ENCODE measurements at regions not wholly inside any gene's neighbourhood (a gene's known extent, or its start where the extent isn't known, plus 50 kb on each side); places are given as distances from the start of the nearest gene placed in this dataset.
A peak's percentile ranks its signal among the peaks of the same experiment; 100 is the strongest.

DNA sequence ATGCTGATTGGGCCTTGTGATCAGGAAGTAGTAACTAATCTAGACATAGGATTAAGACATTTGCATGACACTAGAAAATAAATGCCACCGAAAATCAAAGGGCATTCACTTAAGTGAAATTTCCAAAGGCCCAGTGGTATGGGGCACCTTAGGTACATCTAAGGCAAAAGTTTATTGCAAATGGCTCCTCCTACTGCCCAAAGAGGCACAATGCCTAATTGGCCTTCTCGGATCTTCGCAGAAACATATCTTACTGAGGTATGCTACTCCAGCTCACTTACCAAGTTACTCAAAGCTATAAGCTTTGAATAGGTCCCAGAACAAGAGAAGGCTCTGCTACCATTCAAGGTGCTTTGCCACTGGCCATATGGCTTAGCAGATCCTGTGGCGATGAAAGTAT lies 174.8 kb upstream of the CXCL13 start:
- no peak for DNase-seq
- no peak overlapping the region for H3K4me3 Mint-ChIP-seq
- H3K9me3 ChIP-seq (ENCODE audit: control insufficient read depth, low read depth, low read length) = no peaks in the 10 kb centered on the region
- H2BK120ac ChIP-seq (ENCODE audit: low read depth, low read length, poor library complexity, severe bottlenecking) = no peak overlapping the region
- no peak overlapping the region for H3K23ac ChIP-seq (ENCODE audit: insufficient read length, low read depth, low read length)
- H4K8ac ChIP-seq (replicated peaks; ENCODE audit: insufficient read length, low read depth, low read length) = no peak overlapping the region
- H3K56ac ChIP-seq (ENCODE audit: insufficient read length, low read depth, low read length) = no peak overlapping the region
- no peak overlapping the region for H3K27ac ChIP-seq (ENCODE audit: insufficient read length, low read depth, low read length)
- H3K23me2 ChIP-seq (ENCODE audit: insufficient read length, low read depth, low read length, poor library complexity, severe bottlenecking) = no peaks in the 10 kb centered on the region
- no peak overlapping the region for H2BK15ac ChIP-seq (ENCODE audit: low read depth, low read length)
- H3K9me3 Mint-ChIP-seq = no peaks in the 10 kb centered on the region
- no peak overlapping the region for H3K18ac ChIP-seq (ENCODE audit: insufficient read length, low read depth, low read length)
- H3K14ac ChIP-seq (ENCODE audit: insufficient read depth, low read length) = no peak overlapping the region
- no peaks in the 10 kb centered on the region for H3K79me2 ChIP-seq (ENCODE audit: insufficient read depth, low read length)
- no peak overlapping the region for H3T11ph ChIP-seq (ENCODE audit: low read length)
- no peaks in the 10 kb centered on the region for H3K79me1 ChIP-seq (ENCODE audit: insufficient read depth, low read depth, low read length, poor library complexity, severe bottlenecking)
- H3K27me3 ChIP-seq (ENCODE audit: insufficient read depth, low read length) = no peaks in the 10 kb centered on the region
- no peak overlapping the region for H3K27ac Mint-ChIP-seq
- H3K27me3 Mint-ChIP-seq (ENCODE audit: low read depth) = no peaks in the 10 kb centered on the region; the same call in 1 of the 2 replicates
- H3K4ac ChIP-seq (ENCODE audit: low read depth, low read length) = no peak overlapping the region
- H2BK12ac ChIP-seq (ENCODE audit: insufficient read length, low read depth, low read length) = no peak overlapping the region
- whole genome bisulfite sequencing (ENCODE audit: extremely low coverage, insufficient read length, low lambda C conversion rate) = no CpG with 5 or more reads among the region's 4 CpGs
- no peak overlapping the region for H2BK20ac ChIP-seq (ENCODE audit: low read depth, low read length, poor library complexity, severe bottlenecking)
- H4K5ac ChIP-seq (ENCODE audit: insufficient read length, low read depth, low read length) = no peak overlapping the region
- no peak overlapping the region for H3K9ac ChIP-seq (ENCODE audit: extremely low read depth, insufficient read length, low read length)
- no peak overlapping the region for H2AK5ac ChIP-seq (ENCODE audit: insufficient read length, low read length)
- no peak overlapping the region for H2AFZ ChIP-seq (ENCODE audit: low read length)
- H4K91ac ChIP-seq (ENCODE audit: insufficient read length, low read depth, low read length) = no peak overlapping the region
- H2BK5ac ChIP-seq (ENCODE audit: insufficient read length, low read length) = no peak overlapping the region
- no peak overlapping the region for H3K4me2 ChIP-seq (ENCODE audit: insufficient read depth, insufficient read length, low read length)
- no peaks in the 10 kb centered on the region for H4K20me1 ChIP-seq (ENCODE audit: control insufficient read depth, insufficient read depth, insufficient read length)
- H3K4me1 Mint-ChIP-seq = no peaks in the 10 kb centered on the region; a peak in 1 of 4 replicates
- TF ChIP-seq, protein P1, sequence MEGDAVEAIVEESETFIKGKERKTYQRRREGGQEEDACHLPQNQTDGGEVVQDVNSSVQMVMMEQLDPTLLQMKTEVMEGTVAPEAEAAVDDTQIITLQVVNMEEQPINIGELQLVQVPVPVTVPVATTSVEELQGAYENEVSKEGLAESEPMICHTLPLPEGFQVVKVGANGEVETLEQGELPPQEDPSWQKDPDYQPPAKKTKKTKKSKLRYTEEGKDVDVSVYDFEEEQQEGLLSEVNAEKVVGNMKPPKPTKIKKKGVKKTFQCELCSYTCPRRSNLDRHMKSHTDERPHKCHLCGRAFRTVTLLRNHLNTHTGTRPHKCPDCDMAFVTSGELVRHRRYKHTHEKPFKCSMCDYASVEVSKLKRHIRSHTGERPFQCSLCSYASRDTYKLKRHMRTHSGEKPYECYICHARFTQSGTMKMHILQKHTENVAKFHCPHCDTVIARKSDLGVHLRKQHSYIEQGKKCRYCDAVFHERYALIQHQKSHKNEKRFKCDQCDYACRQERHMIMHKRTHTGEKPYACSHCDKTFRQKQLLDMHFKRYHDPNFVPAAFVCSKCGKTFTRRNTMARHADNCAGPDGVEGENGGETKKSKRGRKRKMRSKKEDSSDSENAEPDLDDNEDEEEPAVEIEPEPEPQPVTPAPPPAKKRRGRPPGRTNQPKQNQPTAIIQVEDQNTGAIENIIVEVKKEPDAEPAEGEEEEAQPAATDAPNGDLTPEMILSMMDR (conservative IDR thresholded peaks at IDR 0.05) = peak; percentile 63
- H3K4me1 ChIP-seq (ENCODE audit: insufficient read depth, low read length) = no peaks in the 10 kb centered on the region
- no peaks in the 10 kb centered on the region for H3K36me3 Mint-ChIP-seq (ENCODE audit: insufficient read depth in 1 of 3, low read depth in 3 of 3)
